ENCODE measurements at regions not wholly inside any gene's neighbourhood (a gene's known extent, or its start where the extent isn't known, plus 50 kb on each side); places are given as distances from the start of the nearest gene placed in this dataset.

DNA sequence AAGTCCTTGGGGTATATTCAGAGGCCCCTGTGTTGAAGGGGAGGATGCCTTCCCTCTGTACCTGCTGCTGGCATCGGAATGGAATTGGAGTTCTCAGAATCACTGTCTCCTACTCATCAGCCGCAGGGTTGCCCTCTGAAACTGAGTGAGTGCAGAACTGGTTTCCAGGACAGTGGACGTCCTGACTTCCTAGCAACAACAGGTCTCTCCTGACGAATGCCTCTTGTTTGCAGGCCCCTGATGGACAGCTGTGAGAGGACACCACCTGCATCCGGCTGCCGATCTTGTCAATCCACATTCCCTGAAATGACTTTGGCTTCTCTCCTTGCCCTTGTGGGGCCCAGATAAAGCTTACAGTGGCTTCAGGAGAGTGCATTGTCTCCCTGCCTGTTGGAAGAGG, 274.5 kb downstream of the NSG2 start:
- TF ChIP-seq, protein P1, sequence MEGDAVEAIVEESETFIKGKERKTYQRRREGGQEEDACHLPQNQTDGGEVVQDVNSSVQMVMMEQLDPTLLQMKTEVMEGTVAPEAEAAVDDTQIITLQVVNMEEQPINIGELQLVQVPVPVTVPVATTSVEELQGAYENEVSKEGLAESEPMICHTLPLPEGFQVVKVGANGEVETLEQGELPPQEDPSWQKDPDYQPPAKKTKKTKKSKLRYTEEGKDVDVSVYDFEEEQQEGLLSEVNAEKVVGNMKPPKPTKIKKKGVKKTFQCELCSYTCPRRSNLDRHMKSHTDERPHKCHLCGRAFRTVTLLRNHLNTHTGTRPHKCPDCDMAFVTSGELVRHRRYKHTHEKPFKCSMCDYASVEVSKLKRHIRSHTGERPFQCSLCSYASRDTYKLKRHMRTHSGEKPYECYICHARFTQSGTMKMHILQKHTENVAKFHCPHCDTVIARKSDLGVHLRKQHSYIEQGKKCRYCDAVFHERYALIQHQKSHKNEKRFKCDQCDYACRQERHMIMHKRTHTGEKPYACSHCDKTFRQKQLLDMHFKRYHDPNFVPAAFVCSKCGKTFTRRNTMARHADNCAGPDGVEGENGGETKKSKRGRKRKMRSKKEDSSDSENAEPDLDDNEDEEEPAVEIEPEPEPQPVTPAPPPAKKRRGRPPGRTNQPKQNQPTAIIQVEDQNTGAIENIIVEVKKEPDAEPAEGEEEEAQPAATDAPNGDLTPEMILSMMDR (IDR thresholded peaks at IDR 0.05; ENCODE audit: insufficient read depth, missing control alignments), result no peak
- DNase-seq (ENCODE audit: insufficient read length, low spot score) (no peak), FAIRE-seq (no peak)

DNA sequence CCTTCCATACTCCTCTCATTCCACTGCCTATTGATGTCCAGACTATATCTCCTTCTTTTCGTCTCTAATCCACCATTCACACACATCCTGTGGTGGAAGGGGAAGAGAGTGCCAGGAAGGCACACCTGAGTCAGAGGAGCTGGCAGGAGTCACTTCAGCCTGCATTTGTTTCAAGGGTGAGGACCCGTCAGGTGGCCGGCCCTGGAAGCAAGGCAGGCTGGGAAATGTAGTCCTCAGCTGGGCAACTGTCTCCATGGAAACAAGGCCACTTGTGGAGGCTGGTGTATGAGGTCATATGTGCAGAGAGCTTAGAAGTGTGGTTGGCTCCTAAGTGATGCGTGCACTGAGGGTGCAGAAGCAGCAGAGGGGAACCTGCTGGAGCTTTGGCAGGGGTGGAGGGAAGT, 278.4 kb downstream of the NSG2 start:
- TF ChIP-seq, protein P1 (IDR thresholded peaks at IDR 0.05; ENCODE audit: insufficient read depth, missing control alignments), result no peak
- DNase-seq (ENCODE audit: insufficient read length, low spot score) (peak; percentile 44), FAIRE-seq (no peak)

DNA sequence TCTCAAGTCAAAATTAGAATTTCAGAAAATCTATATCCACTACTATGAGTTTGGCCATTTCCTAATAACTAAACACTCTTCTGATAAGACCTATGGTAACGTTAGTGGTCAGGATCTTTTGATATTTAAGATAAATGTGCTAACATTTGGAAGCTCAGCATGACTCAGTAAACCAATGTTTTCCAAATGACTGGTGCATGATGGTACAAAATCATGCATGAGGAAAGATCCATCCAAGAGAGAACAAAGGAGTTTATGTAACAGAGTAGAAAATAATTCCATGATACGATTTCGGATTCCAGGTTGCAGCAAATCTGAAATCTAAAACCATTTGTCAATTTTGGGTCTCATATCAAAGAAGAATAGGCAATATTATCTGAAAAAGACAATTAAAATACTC, 279.2 kb downstream of the NSG2 start:
- no peak for FAIRE-seq
- DNase-seq (ENCODE audit: insufficient read length, low spot score), result no peak
- TF ChIP-seq, protein P1 (IDR thresholded peaks at IDR 0.05; ENCODE audit: insufficient read depth, missing control alignments), result no peak

DNA sequence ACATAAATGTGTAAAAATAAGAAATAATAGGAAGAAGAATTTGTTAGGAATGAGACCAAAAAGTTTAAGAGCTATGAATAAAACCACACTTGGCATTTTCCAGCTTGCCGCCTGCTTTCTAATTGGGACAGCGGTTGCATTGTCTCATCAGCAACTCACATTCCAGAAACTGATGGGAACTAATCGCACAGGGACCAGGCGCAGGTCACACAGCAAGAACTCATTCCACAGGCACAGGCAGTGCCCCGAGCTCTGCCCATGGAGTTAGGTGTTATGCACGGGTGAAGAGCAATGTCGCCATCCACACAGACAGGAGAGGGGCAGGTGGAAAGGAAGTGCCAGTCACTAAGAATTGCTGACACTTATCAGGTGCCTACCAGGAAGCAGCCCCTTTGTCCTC, 279.9 kb downstream of the NSG2 start:
- DNase-seq (ENCODE audit: insufficient read length, low spot score) (no peak), FAIRE-seq (no peak)
- TF ChIP-seq, protein P1 (IDR thresholded peaks at IDR 0.05; ENCODE audit: insufficient read depth, missing control alignments), result no peak

DNA sequence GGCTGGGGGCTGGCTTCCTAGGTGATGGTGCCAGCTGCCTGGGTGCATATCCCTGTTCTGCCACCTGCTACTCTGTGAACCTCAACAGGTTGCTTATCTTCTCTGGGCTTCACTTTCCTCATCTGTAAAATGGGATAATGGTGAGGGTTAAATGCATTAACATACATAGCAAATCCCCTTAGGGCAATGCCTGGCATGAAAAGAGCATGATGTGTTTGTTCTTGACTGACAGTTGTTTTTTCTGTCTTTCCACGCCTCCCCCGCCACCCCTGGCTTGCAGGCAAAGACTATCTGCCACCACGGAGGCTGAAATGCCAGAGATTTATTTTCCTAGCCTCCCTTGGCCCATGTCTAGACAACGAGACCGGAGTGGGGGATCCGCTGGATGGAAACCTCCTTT, 280.5 kb downstream of the NSG2 start:
- no peak for DNase-seq (ENCODE audit: insufficient read length, low spot score)
- no peak for FAIRE-seq
- TF ChIP-seq, protein P1 (IDR thresholded peaks at IDR 0.05; ENCODE audit: insufficient read depth, missing control alignments), result no peak

DNA sequence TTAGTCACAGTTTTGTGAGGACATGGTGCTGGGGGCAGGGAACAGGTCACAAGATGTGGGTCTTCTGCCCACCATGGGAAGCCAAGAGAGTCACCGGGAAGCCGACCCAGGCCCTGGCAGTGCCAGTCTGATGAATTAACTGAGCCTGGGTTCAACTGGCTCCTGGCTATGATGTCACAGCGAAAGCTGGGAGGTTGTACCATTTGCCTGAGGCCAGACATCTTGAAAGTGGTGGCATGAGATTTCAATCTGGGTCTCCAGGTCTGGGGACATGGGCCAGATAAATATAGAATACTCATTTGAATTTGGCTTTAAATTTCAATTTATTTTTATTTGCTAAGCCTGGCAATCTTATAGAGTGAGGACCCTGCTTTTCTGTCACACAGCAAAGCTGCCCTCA, 280.9 kb downstream of the NSG2 start:
- TF ChIP-seq, protein P1 (IDR thresholded peaks at IDR 0.05; ENCODE audit: insufficient read depth, missing control alignments), result no peak
- no peak for DNase-seq (ENCODE audit: insufficient read length, low spot score)
- no peak for FAIRE-seq

DNA sequence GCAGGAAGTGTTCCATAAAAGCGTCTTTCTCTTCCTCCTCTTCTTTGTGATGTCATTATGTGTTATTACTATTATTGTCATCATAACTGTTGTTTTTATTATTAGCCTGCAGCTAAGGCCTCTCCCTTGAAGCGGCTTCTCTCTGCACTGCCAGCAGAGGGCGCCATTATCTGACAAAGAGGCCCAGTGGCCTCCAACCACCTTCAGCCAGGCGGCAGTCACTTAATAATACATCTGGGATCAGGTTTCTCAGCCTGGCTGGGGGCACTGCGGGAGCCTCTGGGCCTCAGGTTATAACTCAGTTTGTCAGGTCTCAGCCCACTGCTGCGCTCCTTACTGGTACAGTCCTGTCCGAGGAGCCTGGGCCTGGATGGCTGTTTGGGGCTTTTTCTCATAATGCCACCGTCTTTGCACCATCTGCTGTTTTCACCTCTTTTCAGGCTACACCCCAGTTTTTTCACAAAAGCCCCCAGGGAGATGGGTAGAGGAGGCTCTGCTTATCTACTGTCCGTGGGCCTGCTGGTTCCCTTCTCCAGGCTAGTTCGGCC, 281.9 kb downstream of the NSG2 start:
- TF ChIP-seq, protein P1 (IDR thresholded peaks at IDR 0.05; ENCODE audit: insufficient read depth, missing control alignments), result peak; percentile 98

More for the DNA sequence above, 281.9 kb downstream of the NSG2 start:
- DNase-seq (ENCODE audit: insufficient read length, low spot score) (peak; percentile 35), FAIRE-seq (no peak)

Data from D721Med (cell line).